HG03139 (cell line): ENCODE measurements at regions not wholly inside any gene's neighbourhood (a gene's known extent, or its start where the extent isn't known, plus 50 kb on each side); places are given as distances from the start of the nearest gene placed in this dataset.
"Not testable (repeated sequence)": the region's sequence is repeated elsewhere in the genome, so short reads cannot be mapped to it uniquely, and the experiment has no call there.

Source experiments
- ATAC-seq: cut with Tn5 transposase; IDR thresholded peaks from one replicate; pipeline ENCODE4 v1.9.1; 2021; ENCODE audit not compliant: unreplicated experiment

- not testable (repeated sequence) for ATAC-seq
Observed at GRCh38 chr4:11811521-11811920, 382.8 kb upstream of the HS3ST1 start.

- no peak for ATAC-seq
Observed at GRCh38 chr4:11805842-11806241, 377.1 kb upstream of the HS3ST1 start.

- no peak for ATAC-seq
Observed at GRCh38 chr4:11801466-11802446, 373.1 kb upstream of the HS3ST1 start.

GRCh38 chr4:11799196-11799595 lies 370.5 kb upstream of the HS3ST1 start:
- no peak for ATAC-seq

GRCh38 chr4:11791797-11792196 lies 363.1 kb upstream of the HS3ST1 start:
- no peak for ATAC-seq

- no peak for ATAC-seq
Observed at GRCh38 chr4:11790230-11790629, 361.5 kb upstream of the HS3ST1 start.

GRCh38 chr4:11783588-11783987 lies 354.9 kb upstream of the HS3ST1 start:
- ATAC-seq = no peak

GRCh38 chr4:11782859-11783258 lies 354.2 kb upstream of the HS3ST1 start:
- no peak for ATAC-seq

GRCh38 chr4:11777447-11777846 lies 348.8 kb upstream of the HS3ST1 start:
- ATAC-seq = no peak

- ATAC-seq = no peak
Observed at GRCh38 chr4:11774346-11774745, 345.7 kb upstream of the HS3ST1 start.

GRCh38 chr4:11773798-11774197 lies 345.1 kb upstream of the HS3ST1 start:
- no peak for ATAC-seq

GRCh38 chr4:11769434-11769833 lies 340.7 kb upstream of the HS3ST1 start:
- no peak for ATAC-seq

GRCh38 chr4:11768251-11768972 lies 339.7 kb upstream of the HS3ST1 start:
- ATAC-seq = no peak

GRCh38 chr4:11765849-11766453 lies 337.3 kb upstream of the HS3ST1 start:
- ATAC-seq = peak; percentile 71

GRCh38 chr4:11748164-11748872 lies 319.6 kb upstream of the HS3ST1 start:
- no peak for ATAC-seq

GRCh38 chr4:11746734-11747133 lies 318.0 kb upstream of the HS3ST1 start:
- ATAC-seq = no peak

- ATAC-seq = no peak
Observed at GRCh38 chr4:11743976-11744375, 315.3 kb upstream of the HS3ST1 start.

GRCh38 chr4:11743236-11743635 lies 314.5 kb upstream of the HS3ST1 start:
- no peak for ATAC-seq

- ATAC-seq = no peak
Observed at GRCh38 chr4:11741190-11741652, 312.5 kb upstream of the HS3ST1 start.

- ATAC-seq = no peak
Observed at GRCh38 chr4:11739992-11740391, 311.3 kb upstream of the HS3ST1 start.

- no peak for ATAC-seq
Observed at GRCh38 chr4:11736978-11737377, 308.3 kb upstream of the HS3ST1 start.
